ENCODE measurements at regions not wholly inside any gene's neighbourhood (a gene's known extent, or its start where the extent isn't known, plus 50 kb on each side); places are given as distances from the start of the nearest gene placed in this dataset.

DNA sequence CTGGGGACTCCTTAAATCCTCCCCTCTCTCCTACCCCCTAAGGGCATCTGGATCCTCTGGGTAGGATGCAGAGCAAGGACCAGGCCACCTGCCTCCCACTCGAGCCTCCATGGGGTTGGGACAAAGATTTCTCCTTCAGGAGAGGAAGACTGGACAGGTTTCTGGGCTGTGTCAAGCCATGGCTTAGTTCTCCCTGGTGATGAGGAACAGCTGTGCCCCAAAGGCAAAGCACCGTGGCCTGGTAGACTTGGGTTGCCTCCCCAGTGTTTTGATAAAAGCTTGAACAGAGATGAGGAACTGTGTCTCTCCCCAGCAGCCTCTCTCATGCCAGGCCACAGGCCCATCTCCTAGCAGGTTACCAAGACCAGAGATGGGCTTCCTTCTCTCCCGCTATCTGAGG is 238.3 kb downstream of the WDR11 start:
- H3K27ac ChIP-seq = no peak overlapping the region
- WGBS, 5 donors = 60 to 71% (median 62%) methylated on average over 3 of the region's 3 CpGs

DNA sequence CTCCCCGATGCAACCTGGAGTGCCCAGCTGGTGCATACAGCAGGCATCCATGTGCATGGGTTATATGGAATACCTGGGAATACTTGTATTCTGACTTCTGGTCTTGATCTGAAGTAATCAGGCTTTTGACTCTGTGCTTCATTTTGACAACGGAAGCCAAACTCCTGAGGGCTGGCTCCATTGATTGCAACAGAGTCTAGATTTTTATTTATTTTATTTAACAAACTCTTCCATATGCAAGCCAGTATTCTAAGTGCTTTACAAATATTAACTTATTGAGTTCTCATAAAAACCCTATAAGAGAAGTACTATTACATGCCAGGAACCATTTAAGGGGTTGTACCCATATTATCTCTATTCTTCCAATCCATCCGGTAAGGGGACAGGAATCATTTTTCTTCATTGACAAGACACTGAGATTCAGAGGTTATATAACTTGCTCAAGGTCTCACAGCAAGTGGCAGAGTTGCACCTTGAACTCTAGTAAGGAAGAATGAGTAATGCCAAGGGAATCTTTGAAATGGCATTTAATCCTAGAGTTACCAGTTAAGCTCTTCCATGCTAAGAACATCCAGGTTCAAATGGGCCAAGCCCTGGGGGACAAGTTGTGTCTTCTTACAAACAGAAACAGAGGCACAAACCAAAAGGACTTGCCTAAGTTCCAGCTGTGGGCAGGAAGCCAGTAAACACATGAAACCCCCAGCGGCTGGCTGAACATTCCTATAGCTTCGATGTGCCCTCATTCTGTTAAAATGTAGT is 241.0 kb downstream of the WDR11 start:
- TF ChIP-seq POLR2A (IDR thresholded peaks at IDR 0.05) (no peak), POLR2AphosphoS5 (IDR thresholded peaks at IDR 0.05) (no peak)
- TF ChIP-seq, protein P1, sequence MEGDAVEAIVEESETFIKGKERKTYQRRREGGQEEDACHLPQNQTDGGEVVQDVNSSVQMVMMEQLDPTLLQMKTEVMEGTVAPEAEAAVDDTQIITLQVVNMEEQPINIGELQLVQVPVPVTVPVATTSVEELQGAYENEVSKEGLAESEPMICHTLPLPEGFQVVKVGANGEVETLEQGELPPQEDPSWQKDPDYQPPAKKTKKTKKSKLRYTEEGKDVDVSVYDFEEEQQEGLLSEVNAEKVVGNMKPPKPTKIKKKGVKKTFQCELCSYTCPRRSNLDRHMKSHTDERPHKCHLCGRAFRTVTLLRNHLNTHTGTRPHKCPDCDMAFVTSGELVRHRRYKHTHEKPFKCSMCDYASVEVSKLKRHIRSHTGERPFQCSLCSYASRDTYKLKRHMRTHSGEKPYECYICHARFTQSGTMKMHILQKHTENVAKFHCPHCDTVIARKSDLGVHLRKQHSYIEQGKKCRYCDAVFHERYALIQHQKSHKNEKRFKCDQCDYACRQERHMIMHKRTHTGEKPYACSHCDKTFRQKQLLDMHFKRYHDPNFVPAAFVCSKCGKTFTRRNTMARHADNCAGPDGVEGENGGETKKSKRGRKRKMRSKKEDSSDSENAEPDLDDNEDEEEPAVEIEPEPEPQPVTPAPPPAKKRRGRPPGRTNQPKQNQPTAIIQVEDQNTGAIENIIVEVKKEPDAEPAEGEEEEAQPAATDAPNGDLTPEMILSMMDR (IDR thresholded peaks at IDR 0.05 in 8 of 11, conservative IDR thresholded peaks at IDR 0.05 in 3 of 11) = no peak
- WGBS, 5 donors = 75 to 86% (median 85%) methylated on average over 5 of the region's 5 CpGs
- H3K36me3 ChIP-seq = no peaks in the 10 kb centered on the region
- intact Hi-C loops (cut with DNase I; ENCODE audit: low total_unique reads) = no loop called here
- no peak overlapping the region for H3K4me3 ChIP-seq
- no peaks in the 10 kb centered on the region for H3K27me3 ChIP-seq (replicated peaks in 1 of 7)
- no peak overlapping the region for H3K27ac ChIP-seq
- peaks cover 0 to 9% (median 0%) of the 10 kb centered on the region in 8 donors for H3K9me3 ChIP-seq
- no peak for DNase-seq
- no peaks in the 10 kb centered on the region for H3K4me1 ChIP-seq

More for the DNA sequence above, 238.3 kb downstream of the WDR11 start:
- no peak overlapping the region for H3K4me3 ChIP-seq
- TF ChIP-seq, protein P1 (IDR thresholded peaks at IDR 0.05 in 8 of 11, conservative IDR thresholded peaks at IDR 0.05 in 3 of 11) = no peak
- no peak for TF ChIP-seq POLR2AphosphoS5 (IDR thresholded peaks at IDR 0.05)
- no peak for TF ChIP-seq POLR2A (IDR thresholded peaks at IDR 0.05)
- no peaks in the 10 kb centered on the region for H3K27me3 ChIP-seq (replicated peaks in 1 of 7)
- peaks cover 0 to 6% (median 0%) of the 10 kb centered on the region in 8 donors for H3K9me3 ChIP-seq
- DNase-seq = no peak
- no peaks in the 10 kb centered on the region for H3K36me3 ChIP-seq
- no peaks in the 10 kb centered on the region for H3K4me1 ChIP-seq
- intact Hi-C loops (cut with DNase I; ENCODE audit: low total_unique reads) = no loop called here

DNA sequence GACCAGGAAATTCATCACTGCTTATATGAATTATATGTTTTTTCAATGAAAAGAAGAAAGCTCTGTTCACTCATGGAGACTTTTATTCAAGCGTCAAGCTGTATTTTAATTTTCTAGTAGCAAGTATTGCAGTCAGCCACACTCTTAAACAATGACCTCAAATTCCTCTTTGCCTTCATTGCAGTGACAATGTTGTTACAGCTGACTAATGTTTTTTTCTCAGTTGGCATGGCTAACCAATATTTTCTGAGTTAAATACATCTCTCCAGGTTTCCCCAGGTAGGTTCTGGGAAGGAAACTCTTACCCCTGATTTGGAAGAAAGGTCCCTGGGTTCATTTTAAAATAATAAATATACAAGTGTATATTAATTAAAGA is 241.5 kb downstream of the WDR11 start:
- Histone ChIP-seq H3K4me3 (no peak overlapping the region), H3K27ac (no peak overlapping the region), H3K4me1 (no peaks in the 10 kb centered on the region), H3K27me3 (replicated peaks in 1 of 7) (no peaks in the 10 kb centered on the region), H3K9me3 (peaks cover 0 to 9% (median 0%) of the 10 kb centered on the region in 8 donors), H3K36me3 (no peaks in the 10 kb centered on the region)
- no peak for DNase-seq
- intact Hi-C loops (cut with DNase I; ENCODE audit: low total_unique reads) = no loop called here
- 77 to 88% (median 83%) methylated on average over 1 of the region's 1 CpG for WGBS, 5 donors
- no peak for TF ChIP-seq POLR2A (IDR thresholded peaks at IDR 0.05)
- TF ChIP-seq, protein P1 (IDR thresholded peaks at IDR 0.05 in 8 of 11, conservative IDR thresholded peaks at IDR 0.05 in 3 of 11) = no peak

DNA sequence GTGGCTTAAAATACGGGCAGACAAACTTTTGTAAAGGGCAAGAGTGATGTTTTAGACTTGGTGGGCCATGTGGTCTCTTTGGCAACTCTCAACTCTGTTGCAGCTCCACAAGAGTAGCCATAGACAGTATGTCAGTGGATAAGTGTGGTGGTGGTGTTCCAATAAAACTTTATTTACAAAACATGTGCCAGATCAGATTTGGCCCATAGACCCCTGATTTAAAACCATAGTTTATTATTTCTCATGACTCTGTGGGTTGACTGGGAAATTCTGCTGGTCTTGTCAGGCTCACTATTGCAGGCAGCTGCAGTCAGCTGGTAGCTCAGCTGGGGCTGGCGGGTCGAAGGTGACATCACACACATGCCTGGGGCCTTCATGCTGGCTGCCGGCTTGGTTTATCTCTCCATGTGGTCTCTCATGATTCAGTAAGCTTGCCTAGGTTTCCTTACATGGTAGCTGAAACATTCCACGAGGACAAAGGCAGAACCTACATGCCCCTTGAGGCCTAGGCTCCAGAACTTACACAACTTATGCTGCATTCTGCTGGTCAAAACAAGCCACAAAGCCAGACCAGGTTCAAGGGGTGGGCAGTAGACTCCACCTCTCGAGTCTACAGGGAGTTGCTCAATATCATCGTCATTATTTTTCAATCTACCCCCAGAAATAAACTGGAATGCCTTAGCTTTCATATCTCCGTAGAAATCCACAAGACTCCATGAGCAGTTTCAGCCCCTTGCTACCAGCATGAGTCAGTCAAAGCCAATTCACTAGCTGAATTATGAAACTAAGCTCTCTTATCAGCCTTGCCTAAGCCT is 245.7 kb downstream of the WDR11 start:
- peaks cover 0 to 2% (median 0%) of the 10 kb centered on the region in 7 donors for H3K27me3 ChIP-seq (replicated peaks in 1 of 7)
- H3K36me3 ChIP-seq = no peaks in the 10 kb centered on the region
- no peak for DNase-seq
- intact Hi-C loops (cut with DNase I; ENCODE audit: low total_unique reads) = no loop called here
- H3K9me3 ChIP-seq = peaks cover 0 to 4% (median 0%) of the 10 kb centered on the region in 8 donors
- H3K27ac ChIP-seq = no peak overlapping the region
- no peaks in the 10 kb centered on the region for H3K4me1 ChIP-seq
- 70 to 81% (median 76%) methylated on average over 5 to 8 of the region's 8 CpGs for WGBS, 5 donors
- TF ChIP-seq POLR2AphosphoS5 (IDR thresholded peaks at IDR 0.05) = no peak
- no peak for TF ChIP-seq POLR2A (IDR thresholded peaks at IDR 0.05)
- TF ChIP-seq, protein P1 (IDR thresholded peaks at IDR 0.05 in 8 of 11, conservative IDR thresholded peaks at IDR 0.05 in 3 of 11) = no peak
- H3K4me3 ChIP-seq = no peak overlapping the region
